ENCODE measurements at regions not wholly inside any gene's neighbourhood (a gene's known extent, or its start where the extent isn't known, plus 50 kb on each side); places are given as distances from the start of the nearest gene placed in this dataset.

DNA sequence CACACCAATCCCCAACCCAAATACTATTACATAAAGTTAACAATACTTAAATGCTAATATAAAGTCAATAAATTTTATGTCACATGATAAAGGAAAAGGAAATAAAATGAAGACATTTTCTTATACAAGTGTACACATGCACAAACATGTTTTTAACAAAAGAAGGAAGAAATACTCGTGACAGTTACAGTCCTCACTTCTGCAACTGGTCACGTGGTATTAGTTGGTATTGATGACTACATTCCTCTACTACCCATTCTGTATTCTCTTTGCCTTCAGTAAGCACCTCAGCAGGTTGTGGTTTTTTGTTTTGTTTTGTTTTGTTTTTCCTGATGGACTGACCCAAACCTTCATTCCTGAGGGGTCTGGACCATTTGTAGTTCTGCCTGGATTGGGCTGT lies 176.9 kb upstream of the CCNH start:
- Histone ChIP-seq H2AFZ (no peak overlapping the region), H3K27ac (ENCODE audit: low read depth) (no peak overlapping the region), H3K27me3 (ENCODE audit: insufficient read depth) (no peaks in the 10 kb centered on the region), H4K20me1 (replicated peaks; ENCODE audit: insufficient read depth) (no peaks in the 10 kb centered on the region), H3K4me3 (no peak overlapping the region), H3K4me1 (ENCODE audit: insufficient read depth) (peaks cover 8% of the 10 kb centered on the region; the same call in 1 of the 2 replicates), H3K4me2 (no peak overlapping the region), H3F3A (replicated peaks; ENCODE audit: low read depth) (no peaks in the 10 kb centered on the region), H3K36me3 (ENCODE audit: insufficient read depth) (no peaks in the 10 kb centered on the region), H3K9me2 (ENCODE audit: insufficient read depth) (peaks cover 27% of the 10 kb centered on the region), H3K79me2 (replicated peaks; ENCODE audit: insufficient read depth) (no peaks in the 10 kb centered on the region)
- Mint-ChIP-seq H3K9me3 (no peaks in the 10 kb centered on the region), H3K27ac (no peak overlapping the region), H3K4me1 (peaks cover 11% of the 10 kb centered on the region; the same call in 2 of the 3 replicates), H3K27me3 (ENCODE audit: insufficient read depth, low read depth, poor library complexity) (no peaks in the 10 kb centered on the region), H3K36me3 (ENCODE audit: low read depth) (no peaks in the 10 kb centered on the region), H3K4me3 (no peak overlapping the region)
- ATAC-seq (no peak), DNase-seq (ENCODE audit: low spot score) (no peak)
- no peak for TF ChIP-seq EZH2phosphoT487 (IDR thresholded peaks at IDR 0.05; ENCODE audit: unreplicated experiment)
- no peak for TF ChIP-seq CREB1 (CRISPR knock-in tag; IDR thresholded peaks at IDR 0.05; ENCODE audit: low read depth)
- no peak for TF ChIP-seq POLR2AphosphoS5 (IDR thresholded peaks at IDR 0.05; ENCODE audit: low read depth)
- TF ChIP-seq, protein P1, sequence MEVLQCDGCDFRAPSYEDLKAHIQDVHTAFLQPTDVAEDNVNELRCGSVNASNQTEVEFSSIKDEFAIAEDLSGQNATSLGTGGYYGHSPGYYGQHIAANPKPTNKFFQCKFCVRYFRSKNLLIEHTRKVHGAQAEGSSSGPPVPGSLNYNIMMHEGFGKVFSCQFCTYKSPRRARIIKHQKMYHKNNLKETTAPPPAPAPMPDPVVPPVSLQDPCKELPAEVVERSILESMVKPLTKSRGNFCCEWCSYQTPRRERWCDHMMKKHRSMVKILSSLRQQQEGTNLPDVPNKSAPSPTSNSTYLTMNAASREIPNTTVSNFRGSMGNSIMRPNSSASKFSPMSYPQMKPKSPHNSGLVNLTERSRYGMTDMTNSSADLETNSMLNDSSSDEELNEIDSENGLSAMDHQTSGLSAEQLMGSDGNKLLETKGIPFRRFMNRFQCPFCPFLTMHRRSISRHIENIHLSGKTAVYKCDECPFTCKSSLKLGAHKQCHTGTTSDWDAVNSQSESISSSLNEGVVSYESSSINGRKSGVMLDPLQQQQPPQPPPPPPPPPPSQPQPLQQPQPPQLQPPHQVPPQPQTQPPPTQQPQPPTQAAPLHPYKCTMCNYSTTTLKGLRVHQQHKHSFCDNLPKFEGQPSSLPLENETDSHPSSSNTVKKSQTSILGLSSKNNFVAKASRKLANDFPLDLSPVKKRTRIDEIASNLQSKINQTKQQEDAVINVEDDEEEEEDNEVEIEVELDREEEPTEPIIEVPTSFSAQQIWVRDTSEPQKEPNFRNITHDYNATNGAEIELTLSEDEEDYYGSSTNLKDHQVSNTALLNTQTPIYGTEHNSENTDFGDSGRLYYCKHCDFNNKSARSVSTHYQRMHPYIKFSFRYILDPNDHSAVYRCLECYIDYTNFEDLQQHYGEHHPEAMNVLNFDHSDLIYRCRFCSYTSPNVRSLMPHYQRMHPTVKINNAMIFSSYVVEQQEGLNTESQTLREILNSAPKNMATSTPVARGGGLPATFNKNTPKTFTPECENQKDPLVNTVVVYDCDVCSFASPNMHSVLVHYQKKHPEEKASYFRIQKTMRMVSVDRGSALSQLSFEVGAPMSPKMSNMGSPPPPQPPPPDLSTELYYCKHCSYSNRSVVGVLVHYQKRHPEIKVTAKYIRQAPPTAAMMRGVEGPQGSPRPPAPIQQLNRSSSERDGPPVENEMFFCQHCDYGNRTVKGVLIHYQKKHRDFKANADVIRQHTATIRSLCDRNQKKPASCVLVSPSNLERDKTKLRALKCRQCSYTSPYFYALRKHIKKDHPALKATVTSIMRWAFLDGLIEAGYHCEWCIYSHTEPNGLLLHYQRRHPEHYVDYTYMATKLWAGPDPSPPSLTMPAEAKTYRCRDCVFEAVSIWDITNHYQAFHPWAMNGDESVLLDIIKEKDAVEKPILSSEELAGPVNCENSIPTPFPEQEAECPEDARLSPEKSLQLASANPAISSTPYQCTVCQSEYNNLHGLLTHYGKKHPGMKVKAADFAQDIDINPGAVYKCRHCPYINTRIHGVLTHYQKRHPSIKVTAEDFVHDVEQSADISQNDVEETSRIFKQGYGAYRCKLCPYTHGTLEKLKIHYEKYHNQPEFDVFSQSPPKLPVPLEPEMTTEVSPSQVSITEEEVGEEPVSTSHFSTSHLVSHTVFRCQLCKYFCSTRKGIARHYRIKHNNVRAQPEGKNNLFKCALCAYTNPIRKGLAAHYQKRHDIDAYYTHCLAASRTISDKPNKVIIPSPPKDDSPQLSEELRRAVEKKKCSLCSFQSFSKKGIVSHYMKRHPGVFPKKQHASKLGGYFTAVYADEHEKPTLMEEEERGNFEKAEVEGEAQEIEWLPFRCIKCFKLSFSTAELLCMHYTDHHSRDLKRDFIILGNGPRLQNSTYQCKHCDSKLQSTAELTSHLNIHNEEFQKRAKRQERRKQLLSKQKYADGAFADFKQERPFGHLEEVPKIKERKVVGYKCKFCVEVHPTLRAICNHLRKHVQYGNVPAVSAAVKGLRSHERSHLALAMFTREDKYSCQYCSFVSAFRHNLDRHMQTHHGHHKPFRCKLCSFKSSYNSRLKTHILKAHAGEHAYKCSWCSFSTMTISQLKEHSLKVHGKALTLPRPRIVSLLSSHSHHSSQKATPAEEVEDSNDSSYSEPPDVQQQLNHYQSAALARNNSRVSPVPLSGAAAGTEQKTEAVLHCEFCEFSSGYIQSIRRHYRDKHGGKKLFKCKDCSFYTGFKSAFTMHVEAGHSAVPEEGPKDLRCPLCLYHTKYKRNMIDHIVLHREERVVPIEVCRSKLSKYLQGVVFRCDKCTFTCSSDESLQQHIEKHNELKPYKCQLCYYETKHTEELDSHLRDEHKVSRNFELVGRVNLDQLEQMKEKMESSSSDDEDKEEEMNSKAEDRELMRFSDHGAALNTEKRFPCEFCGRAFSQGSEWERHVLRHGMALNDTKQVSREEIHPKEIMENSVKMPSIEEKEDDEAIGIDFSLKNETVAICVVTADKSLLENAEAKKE (CRISPR knock-in tag; IDR thresholded peaks at IDR 0.05): no peak
- TF ChIP-seq NANOG (IDR thresholded peaks at IDR 0.05; ENCODE audit: borderline replicate concordance): no peak
- TF ChIP-seq JUNB (IDR thresholded peaks at IDR 0.05; ENCODE audit: unreplicated experiment): no peak
- TF ChIP-seq EZH2 (IDR thresholded peaks at IDR 0.05; ENCODE audit: low read depth, unreplicated experiment): no peak
- no peak for TF ChIP-seq ZNF331 (CRISPR knock-in tag; IDR thresholded peaks at IDR 0.05; ENCODE audit: low read depth)
- TF ChIP-seq, protein P2, sequence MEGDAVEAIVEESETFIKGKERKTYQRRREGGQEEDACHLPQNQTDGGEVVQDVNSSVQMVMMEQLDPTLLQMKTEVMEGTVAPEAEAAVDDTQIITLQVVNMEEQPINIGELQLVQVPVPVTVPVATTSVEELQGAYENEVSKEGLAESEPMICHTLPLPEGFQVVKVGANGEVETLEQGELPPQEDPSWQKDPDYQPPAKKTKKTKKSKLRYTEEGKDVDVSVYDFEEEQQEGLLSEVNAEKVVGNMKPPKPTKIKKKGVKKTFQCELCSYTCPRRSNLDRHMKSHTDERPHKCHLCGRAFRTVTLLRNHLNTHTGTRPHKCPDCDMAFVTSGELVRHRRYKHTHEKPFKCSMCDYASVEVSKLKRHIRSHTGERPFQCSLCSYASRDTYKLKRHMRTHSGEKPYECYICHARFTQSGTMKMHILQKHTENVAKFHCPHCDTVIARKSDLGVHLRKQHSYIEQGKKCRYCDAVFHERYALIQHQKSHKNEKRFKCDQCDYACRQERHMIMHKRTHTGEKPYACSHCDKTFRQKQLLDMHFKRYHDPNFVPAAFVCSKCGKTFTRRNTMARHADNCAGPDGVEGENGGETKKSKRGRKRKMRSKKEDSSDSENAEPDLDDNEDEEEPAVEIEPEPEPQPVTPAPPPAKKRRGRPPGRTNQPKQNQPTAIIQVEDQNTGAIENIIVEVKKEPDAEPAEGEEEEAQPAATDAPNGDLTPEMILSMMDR (conservative IDR thresholded peaks at IDR 0.05; ENCODE audit: low read depth in 2 of 2): no peak
- TF ChIP-seq, protein P3, sequence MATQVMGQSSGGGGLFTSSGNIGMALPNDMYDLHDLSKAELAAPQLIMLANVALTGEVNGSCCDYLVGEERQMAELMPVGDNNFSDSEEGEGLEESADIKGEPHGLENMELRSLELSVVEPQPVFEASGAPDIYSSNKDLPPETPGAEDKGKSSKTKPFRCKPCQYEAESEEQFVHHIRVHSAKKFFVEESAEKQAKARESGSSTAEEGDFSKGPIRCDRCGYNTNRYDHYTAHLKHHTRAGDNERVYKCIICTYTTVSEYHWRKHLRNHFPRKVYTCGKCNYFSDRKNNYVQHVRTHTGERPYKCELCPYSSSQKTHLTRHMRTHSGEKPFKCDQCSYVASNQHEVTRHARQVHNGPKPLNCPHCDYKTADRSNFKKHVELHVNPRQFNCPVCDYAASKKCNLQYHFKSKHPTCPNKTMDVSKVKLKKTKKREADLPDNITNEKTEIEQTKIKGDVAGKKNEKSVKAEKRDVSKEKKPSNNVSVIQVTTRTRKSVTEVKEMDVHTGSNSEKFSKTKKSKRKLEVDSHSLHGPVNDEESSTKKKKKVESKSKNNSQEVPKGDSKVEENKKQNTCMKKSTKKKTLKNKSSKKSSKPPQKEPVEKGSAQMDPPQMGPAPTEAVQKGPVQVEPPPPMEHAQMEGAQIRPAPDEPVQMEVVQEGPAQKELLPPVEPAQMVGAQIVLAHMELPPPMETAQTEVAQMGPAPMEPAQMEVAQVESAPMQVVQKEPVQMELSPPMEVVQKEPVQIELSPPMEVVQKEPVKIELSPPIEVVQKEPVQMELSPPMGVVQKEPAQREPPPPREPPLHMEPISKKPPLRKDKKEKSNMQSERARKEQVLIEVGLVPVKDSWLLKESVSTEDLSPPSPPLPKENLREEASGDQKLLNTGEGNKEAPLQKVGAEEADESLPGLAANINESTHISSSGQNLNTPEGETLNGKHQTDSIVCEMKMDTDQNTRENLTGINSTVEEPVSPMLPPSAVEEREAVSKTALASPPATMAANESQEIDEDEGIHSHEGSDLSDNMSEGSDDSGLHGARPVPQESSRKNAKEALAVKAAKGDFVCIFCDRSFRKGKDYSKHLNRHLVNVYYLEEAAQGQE (IDR thresholded peaks at IDR 0.05; ENCODE audit: unreplicated experiment): no peak
- no peak for TF ChIP-seq STAT1 (IDR thresholded peaks at IDR 0.05; ENCODE audit: unreplicated experiment)
- TF ChIP-seq, protein P4, sequence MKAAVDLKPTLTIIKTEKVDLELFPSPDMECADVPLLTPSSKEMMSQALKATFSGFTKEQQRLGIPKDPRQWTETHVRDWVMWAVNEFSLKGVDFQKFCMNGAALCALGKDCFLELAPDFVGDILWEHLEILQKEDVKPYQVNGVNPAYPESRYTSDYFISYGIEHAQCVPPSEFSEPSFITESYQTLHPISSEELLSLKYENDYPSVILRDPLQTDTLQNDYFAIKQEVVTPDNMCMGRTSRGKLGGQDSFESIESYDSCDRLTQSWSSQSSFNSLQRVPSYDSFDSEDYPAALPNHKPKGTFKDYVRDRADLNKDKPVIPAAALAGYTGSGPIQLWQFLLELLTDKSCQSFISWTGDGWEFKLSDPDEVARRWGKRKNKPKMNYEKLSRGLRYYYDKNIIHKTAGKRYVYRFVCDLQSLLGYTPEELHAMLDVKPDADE (IDR thresholded peaks at IDR 0.05): no peak
- no peak for TF ChIP-seq ZNF114 (CRISPR knock-in tag; IDR thresholded peaks at IDR 0.05)

Measured in GM23338 (cell line).